ENCODE measurements at regions not wholly inside any gene's neighbourhood (a gene's known extent, or its start where the extent isn't known, plus 50 kb on each side); places are given as distances from the start of the nearest gene placed in this dataset.

- no peak for ATAC-seq
Observed at GRCh38 chr6:11663519-11663918, 115.1 kb downstream of the ADTRP start.

More at GRCh38 chr6:11663519-11663918, 115.1 kb downstream of the ADTRP start:
- Histone ChIP-seq H3K4me3 (no peak overlapping the region), H3K27ac (no peak overlapping the region), H3K4me1 (no peaks in the 10 kb centered on the region), H3K36me3 (ENCODE audit: insufficient read depth in 1 of 2, low read depth in 1 of 2) (no peaks in the 10 kb centered on the region), H3K27me3 (ENCODE audit: insufficient read depth in 3 of 3, low read length in 2 of 3) (no peaks in the 10 kb centered on the region), H3K9me3 (peaks cover 7% of the 10 kb centered on the region)
- no peak for TF ChIP-seq CTCF (IDR thresholded peaks at IDR 0.05)
- 72 to 81% (median 77%) methylated on average over 2 of the region's 2 CpGs for WGBS, 3 donors
- no peak for DNase-seq
- intact Hi-C loops (cut with DNase I) = no loop called here
